ENCODE measurements at regions not wholly inside any gene's neighbourhood (a gene's known extent, or its start where the extent isn't known, plus 50 kb on each side); places are given as distances from the start of the nearest gene placed in this dataset.

DNA sequence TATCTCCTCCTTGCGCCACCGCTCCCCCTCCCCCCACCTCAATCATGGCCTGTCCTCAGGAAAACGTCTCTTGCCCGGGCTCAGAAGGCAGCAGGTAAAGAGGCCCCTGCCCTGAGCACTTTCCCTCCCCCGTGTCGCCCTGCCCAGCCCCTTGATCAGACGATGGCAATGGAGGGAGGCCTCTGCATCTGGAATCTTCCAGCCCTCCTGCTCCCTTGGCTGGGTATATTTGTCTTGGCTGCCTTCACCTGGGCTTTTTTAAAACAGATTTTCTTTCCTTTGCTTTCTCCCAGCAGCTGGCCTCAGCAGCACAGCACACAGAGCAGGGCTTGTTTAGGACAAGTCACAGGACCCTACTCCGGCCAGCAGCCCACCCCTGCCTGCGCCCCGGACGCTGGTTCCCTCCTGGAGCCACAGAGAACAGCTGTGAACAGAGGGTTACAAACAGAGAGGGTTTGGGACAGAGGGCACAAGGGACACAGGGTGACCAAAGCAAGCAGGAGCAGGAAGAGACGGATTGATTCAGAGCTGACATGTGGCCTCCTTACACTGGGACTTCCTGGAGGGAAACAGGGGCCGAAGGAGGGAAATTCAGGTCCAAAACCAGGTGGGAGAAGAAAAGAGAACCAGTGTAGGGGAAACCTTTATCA, 78.7 kb downstream of the ISG20 start:
- TF ChIP-seq, protein P1, sequence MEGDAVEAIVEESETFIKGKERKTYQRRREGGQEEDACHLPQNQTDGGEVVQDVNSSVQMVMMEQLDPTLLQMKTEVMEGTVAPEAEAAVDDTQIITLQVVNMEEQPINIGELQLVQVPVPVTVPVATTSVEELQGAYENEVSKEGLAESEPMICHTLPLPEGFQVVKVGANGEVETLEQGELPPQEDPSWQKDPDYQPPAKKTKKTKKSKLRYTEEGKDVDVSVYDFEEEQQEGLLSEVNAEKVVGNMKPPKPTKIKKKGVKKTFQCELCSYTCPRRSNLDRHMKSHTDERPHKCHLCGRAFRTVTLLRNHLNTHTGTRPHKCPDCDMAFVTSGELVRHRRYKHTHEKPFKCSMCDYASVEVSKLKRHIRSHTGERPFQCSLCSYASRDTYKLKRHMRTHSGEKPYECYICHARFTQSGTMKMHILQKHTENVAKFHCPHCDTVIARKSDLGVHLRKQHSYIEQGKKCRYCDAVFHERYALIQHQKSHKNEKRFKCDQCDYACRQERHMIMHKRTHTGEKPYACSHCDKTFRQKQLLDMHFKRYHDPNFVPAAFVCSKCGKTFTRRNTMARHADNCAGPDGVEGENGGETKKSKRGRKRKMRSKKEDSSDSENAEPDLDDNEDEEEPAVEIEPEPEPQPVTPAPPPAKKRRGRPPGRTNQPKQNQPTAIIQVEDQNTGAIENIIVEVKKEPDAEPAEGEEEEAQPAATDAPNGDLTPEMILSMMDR (IDR thresholded peaks at IDR 0.05; ENCODE audit: low read length, missing control alignments): no peak
- no peak for DNase-seq (ENCODE audit: low read depth)
- H3K4me3 ChIP-seq (replicated peaks; ENCODE audit: low read depth, low read length): no peak overlapping the region

DNA sequence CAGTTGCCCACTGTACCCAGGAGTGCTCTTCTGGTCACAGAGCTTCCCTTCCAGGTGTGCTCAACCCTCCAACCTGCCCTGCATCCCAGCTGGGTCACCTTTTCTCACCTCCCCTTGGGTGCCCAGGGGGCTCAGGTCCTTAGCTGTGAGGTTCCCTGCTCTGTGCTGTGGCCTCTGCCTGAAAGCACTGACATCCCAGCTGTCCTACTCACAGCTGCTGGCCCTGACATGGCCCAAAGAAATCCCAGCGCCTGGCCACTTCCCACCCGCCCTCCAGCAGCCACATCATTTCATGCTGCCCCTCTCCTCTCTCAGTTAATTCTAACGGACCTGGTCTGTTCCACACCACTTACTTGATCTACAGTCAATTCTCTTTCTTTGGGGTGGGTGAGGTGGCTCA, 79.9 kb downstream of the ISG20 start:
- no peak overlapping the region for H3K4me3 ChIP-seq (replicated peaks; ENCODE audit: low read depth, low read length)
- no peak for DNase-seq (ENCODE audit: low read depth)
- TF ChIP-seq, protein P1 (IDR thresholded peaks at IDR 0.05; ENCODE audit: low read length, missing control alignments): no peak

DNA sequence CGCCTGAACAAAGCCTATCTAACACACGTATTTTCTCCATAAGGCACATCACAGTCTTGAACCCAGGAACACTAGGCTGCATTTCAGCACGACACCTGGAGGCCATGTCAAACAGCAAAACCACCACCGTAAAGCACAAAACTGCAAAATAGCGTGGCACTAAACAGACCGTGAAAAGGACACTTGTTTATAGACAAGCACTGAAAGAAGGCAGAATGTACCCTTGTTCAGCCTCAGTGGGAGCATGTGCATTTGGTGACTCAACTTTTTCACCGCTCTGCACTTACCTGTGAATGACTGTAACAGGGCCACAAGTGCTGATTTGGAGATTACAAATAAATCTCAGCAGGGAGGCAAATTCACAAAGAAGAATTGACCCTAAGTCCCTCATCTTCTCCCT, 80.8 kb downstream of the ISG20 start:
- no peak overlapping the region for H3K4me3 ChIP-seq (replicated peaks; ENCODE audit: low read depth, low read length)
- DNase-seq (ENCODE audit: low read depth): no peak

DNA sequence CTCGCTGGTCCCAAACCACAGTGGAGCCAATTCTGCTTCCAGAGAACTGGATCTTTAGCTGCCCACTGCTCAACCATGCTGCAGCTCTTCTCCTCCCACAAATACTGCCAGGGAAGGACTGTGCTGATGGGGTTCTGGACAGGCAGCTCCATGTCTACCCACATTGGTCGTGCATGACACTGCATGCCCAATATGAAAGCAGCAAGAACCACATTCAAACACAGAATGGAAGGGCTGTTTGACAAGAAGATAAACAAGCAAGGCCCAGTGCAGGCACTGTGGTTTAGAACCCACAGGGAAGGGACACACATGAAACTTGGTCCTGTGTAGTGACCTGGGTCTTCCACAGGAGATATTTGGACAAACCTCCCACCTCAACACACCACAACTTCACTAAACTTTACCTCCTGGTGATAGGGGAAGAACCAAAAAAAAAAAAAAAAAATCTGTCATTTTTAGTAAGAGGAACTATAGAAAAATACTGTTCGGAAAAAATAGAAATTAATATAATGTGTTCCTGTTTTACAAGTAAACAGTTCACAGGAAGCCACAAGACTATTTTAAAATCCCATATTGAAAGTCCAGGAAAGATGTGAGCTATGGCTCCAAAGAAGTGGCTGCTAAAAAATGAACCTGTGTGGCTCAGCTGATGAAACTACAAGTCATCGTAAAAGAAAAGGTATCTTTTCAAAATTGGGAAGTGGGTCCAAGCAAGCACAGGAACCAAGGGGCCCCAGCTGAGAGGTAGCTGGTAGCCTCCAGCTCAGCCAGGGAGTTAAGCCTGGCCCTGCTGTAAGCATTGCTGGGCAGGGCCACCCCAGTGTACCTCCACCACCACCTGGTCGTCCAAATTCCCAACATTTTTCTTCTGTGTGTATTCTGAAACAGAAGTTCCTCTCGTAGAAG, 77.7 kb upstream of the ACAN start:
- TF ChIP-seq, protein P1 (IDR thresholded peaks at IDR 0.05; ENCODE audit: low read length, missing control alignments): no peak
- no peak overlapping the region for H3K4me3 ChIP-seq (replicated peaks; ENCODE audit: low read depth, low read length)
- DNase-seq (ENCODE audit: low read depth): no peak

More for the DNA sequence above, 80.8 kb downstream of the ISG20 start:
- TF ChIP-seq, protein P1 (IDR thresholded peaks at IDR 0.05; ENCODE audit: low read length, missing control alignments): no peak

DNA sequence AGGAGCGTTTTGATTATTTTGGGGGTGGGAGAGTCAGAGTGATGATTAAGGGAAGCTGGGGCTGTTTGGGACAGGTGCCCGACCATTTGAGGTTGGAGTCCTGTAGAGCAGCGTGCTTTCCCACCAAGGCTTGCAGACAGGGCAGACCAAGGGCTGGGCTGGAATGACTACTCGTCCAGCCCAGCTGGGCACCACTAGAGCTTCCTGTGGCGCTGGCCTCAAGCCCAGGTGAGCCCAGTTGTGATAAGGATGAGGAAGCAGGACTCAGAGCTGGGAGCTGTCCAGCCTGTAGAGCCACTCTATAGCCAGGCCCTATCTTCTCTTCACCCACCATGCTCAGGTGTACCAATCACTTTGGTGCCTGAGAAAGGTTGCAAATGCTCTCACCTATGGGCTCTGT, 75.8 kb upstream of the ACAN start:
- TF ChIP-seq, protein P1 (IDR thresholded peaks at IDR 0.05; ENCODE audit: low read length, missing control alignments): no peak
- H3K4me3 ChIP-seq (replicated peaks; ENCODE audit: low read depth, low read length): no peak overlapping the region
- no peak for DNase-seq (ENCODE audit: low read depth)

DNA sequence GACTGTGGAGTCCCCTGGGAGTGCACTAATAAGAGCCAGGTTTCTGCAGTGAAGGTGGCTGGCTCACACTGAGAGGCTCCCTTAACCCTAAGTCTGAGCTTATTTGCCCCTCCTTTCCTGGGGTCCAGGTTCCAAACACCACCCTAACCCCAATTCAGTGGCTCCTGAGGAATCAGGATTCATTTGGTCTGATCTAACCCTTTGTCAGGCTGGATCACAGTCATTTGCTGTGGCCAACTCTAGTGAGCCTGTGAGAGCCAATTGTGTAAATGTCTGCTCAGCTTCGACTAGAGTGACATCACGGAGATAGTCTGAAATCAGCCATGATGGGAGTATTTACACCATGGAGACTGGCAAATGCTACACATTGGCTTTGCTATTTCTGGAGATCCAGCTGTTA, 73.7 kb upstream of the ACAN start:
- H3K4me3 ChIP-seq (replicated peaks; ENCODE audit: low read depth, low read length): no peak overlapping the region
- TF ChIP-seq, protein P1 (IDR thresholded peaks at IDR 0.05; ENCODE audit: low read length, missing control alignments): no peak
- no peak for DNase-seq (ENCODE audit: low read depth)

Data from fibroblast of pulmonary artery (primary cell).